SIG-M5 treated with dmso at 0.1 percent for 504 hours (cell line): ENCODE measurements at regions not wholly inside any gene's neighbourhood (a gene's known extent, or its start where the extent isn't known, plus 50 kb on each side); places are given as distances from the start of the nearest gene placed in this dataset.
"Not testable (repeated sequence)": the region's sequence is repeated elsewhere in the genome, so short reads cannot be mapped to it uniquely, and the experiment has no call there.

Experiments used
- DNase-seq: peaks from one replicate; lab custom pipeline; 2025; ENCODE audit not compliant: unreplicated experiment; lab: John Stamatoyannopoulos, UW

DNA sequence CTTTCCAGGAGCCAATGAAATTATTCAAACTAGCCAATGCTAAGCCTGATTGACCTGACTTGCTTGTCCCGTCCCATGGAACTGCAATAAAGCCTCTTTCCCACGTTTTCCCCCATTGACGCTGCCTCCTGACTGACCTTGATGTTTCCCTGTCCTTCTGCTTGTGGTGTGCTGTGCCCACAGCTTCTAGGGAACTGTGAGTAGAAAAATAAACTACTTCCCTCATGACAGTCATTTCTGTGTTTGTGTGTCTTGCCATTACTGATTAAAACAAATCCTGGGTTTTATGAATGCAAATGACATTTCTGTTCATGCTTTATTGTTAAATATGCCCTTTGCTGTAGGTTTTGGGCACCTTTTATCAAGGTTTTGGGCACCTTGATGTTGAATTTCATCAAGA lies 91.3 kb upstream of the ABI1 start:
- DNase-seq = no peak

DNA sequence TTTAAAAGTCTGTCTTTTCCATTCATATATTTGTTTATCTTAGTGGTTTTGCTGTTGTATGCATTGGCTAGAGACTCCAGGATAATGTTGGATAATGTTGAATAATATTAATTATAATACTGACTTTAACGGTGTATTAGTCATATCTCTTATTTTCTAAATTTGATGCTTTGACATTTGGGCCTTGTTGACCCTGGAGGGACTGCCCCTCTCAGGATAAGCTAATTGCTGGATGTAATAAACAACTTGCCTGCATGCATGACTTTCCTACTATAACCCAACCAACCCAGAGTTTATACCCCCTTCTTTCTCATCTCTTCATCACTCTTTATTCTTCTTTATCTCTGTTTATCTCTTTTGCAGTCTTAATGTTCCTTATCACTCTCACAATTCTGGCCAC lies 90.9 kb upstream of the ABI1 start:
- DNase-seq = no peak

GRCh38 chr10:26950934-26951333 lies 90.2 kb upstream of the ABI1 start:
- no peak for DNase-seq

DNA sequence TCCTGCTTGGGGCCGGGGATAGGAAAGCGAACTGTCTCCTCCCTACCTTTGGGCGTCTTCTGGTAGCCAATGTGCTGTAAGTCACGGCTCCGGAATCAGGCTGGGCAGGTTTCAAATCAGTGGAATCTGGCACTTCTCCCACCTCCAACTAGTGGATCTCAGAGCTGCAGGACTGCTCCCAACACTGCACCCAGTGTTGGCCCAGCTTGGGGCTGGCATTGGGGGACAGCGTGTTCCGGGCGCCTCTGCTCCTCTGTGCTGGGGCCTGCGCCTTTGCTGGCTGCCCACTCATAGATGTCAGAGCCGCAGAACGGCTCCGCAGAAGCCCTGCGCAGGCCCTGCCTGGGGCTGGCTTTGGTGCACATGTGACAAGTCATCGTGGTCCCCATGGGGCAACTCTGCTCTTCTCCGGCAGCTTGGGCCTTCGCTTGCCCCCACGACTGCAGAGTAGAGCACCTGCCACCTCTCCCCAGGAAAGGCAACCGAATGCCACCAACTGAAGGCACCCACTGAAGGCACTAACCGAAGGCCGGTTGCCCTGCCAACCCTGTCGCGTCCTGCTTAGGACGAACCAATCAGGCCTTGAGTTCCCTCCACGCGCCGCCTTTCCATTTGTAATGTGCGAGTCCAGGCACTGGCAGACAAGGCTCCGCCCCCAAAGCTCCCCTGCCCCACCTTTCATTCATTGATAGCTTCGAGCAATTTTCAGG lies 85.5 kb upstream of the ABI1 start:
- no peak for DNase-seq

- DNase-seq = no peak
Observed at GRCh38 chr10:26944261-26944882, 83.6 kb upstream of the ABI1 start.

GRCh38 chr10:26939962-26940354 lies 79.2 kb upstream of the ABI1 start:
- no peak for DNase-seq

DNA sequence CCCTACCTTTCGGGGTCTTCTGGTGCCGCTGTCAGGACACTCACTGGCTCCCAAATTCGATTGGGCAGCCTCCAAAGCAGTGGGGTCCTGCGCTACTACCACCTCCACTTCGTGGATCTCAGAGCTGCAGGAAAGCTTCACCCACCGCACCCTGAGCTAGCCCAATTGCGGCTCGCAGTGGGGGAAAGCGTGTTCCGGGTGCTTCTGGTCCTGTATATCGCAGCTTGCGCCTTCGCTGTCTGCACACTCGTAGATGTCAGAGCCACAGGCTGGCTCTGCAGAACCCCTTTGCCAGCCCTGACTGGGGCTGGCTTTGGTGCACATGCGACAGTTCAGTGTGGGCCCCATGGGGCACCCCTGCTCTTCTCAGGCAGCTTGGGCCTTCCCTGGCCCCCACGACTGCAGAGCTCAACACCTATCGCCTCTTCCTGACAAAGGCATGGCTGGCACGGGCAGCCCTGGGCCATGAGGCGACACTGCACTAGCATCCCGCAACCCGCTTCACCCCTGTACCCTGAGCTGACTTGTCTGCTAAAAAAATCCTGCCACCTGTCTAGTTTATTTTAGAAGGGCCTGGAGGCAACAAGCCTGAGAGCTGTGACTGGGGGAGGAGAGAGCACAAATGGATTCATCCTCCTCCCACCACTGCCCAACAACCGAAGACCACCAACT lies 78.7 kb upstream of the ABI1 start:
- no peak for DNase-seq

DNA sequence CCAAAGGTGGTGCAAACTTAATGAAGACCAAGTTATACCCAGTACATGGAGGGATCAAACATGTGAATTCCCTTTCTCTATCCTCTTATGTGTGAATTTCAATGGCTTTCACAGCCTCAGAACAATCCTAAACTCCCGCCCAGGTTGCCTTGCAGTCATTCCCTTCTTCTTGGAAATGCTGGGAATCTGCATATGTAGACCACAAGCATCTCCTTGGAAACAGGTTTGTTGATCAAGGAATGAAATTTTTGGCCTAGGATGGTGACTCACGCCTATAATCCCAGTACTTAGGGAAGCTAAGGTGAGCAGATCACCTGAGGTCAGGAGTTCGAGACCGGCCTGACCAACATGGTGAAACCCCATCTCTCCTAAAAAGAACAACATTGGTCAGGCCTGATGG lies 77.8 kb upstream of the ABI1 start:
- DNase-seq = no peak

DNA sequence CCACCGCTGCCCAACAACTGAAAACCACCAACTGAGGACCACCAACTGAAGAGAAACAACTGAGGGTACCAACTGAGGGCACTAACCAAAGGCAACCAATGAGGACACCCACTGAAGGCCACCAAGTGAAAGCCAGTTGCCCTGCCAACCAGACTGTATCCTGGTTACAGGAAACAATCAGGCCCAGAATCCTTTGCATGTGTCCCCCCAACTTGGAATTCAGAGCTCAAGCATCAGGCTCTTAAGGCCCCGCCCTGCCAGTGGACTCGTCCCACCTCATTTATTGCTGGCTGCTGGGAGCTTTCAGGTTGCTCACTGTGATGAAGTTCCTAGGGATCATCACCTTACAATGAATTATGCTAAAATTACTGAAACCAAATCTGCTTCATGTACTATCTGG lies 76.6 kb upstream of the ABI1 start:
- no peak for DNase-seq

GRCh38 chr10:26934190-26934589 lies 73.4 kb upstream of the ABI1 start:
- DNase-seq = not testable (repeated sequence)

DNA sequence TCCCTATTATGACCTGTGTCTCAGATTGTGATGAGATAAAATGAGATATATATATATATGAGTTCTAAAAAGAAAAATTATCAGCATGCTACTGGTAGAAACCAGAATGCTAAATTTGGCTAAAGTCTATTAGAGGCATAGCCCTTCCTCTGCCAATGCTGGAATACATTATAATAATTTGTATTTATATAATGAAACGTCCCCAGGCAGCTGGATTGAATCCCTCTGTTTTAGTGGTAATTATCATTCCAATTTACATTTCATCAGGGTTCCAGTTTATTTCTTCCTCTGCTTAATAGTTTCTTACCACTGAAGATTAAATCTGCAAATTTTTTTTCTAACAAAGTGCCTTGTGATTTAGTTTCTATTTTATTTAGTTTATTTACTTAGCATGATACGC lies 71.8 kb upstream of the ABI1 start:
- DNase-seq = no peak

DNA sequence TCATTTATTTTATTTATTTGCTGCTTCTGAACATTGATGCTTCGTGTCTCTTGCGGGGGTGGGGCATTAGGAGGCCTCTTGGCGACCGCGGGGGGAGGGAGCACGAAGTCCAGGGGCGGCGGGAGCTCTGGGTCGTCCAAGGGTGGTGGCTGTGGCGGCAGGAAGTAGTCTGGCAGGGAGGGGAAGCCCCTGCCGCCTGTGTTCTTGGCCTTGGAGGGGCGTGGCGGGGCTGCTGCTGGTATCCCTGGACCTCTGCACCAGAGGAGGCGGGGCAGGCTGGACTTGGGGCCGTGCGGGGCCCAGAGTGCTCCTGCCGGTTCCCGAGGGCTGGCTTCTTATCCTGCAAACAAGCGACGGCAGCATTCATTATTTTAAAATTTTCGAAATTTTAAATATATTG lies 70.5 kb upstream of the ABI1 start:
- no peak for DNase-seq

DNA sequence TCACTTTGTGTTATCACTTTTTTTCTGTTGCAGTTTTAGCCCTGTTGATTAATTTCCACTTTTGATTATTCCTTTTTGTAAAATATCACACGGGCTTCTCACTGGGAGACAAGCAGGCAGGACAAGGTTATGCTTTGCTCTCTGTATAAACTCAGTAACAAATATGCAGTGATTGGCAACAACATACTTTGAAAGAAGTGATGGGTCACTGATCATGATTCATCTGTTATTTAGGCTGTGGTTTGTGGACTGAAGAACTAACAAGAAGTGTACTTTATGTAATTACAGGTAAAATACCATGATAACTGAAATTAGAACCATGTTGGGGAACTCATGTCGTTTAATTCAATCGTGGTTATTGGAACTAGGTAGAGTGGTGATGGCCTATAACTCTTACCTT lies 62.1 kb upstream of the ABI1 start:
- DNase-seq = not testable (repeated sequence)

GRCh38 chr10:26919156-26919860 lies 58.5 kb upstream of the ABI1 start:
- DNase-seq = not testable (repeated sequence)

GRCh38 chr10:26914898-26915297 lies 54.1 kb upstream of the ABI1 start:
- no peak for DNase-seq

DNA sequence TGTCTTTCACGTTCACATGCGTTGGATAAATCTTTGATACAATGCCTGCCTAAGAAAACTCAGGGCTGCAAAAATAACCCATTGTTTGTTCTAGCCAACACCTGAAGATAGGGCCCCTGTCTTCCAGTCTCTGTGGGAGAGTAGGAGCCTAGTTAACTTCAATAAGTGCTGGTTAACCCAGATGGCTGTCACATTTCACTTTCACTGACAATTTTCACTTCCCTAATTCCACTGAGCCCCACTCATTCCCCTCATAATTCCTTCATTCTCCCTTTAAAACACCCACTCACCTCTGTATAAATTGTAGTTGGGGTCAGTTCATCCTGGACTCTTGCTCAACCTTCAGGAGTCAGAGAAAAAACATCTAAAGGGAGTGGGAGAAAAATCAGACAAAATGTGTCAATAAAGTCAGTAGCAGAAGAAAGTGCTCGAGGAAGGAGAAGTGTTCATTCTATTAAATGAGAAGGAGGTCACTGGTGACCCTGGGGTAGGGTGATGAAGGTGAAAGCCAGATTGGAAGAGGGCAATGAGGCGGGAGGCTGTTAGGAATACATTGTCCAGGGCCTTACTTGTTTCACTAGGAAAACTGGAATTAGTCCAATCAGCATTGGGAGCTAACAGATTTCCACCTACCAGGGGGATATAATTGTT lies 51.2 kb upstream of the ABI1 start:
- peak; percentile 20 for DNase-seq
